HG03558 (cell line): ENCODE measurements at regions not wholly inside any gene's neighbourhood (a gene's known extent, or its start where the extent isn't known, plus 50 kb on each side); places are given as distances from the start of the nearest gene placed in this dataset.

ENCODE experiments used
- ATAC-seq: cut with Tn5 transposase; IDR thresholded peaks from one replicate; pipeline ENCODE4 v1.9.1; 2021; ENCODE audit warnings: moderate number of reproducible peaks; ENCODE audit not compliant: unreplicated experiment; ENCODE audit errors: extremely low read depth

GRCh38 chr1:55931081-55931940 is 648.1 kb downstream of the PLPP3 start:
- no peak for ATAC-seq

- no peak for ATAC-seq
Observed at GRCh38 chr1:55929652-55930051, 649.7 kb downstream of the PLPP3 start.

- ATAC-seq: no peak
Observed at GRCh38 chr1:55928576-55928975, 650.8 kb downstream of the PLPP3 start.

- ATAC-seq: no peak
Observed at GRCh38 chr1:55927702-55928290, 651.6 kb downstream of the PLPP3 start.

GRCh38 chr1:55926906-55927471 is 652.4 kb downstream of the PLPP3 start:
- no peak for ATAC-seq

- ATAC-seq: no peak
Observed at GRCh38 chr1:55916907-55917306, 662.5 kb downstream of the PLPP3 start.

GRCh38 chr1:55916481-55916880 is 662.9 kb downstream of the PLPP3 start:
- no peak for ATAC-seq

- ATAC-seq: no peak
Observed at GRCh38 chr1:55913565-55913964, 665.8 kb downstream of the PLPP3 start.

- ATAC-seq: no peak
Observed at GRCh38 chr1:55912438-55912837, 666.9 kb downstream of the PLPP3 start.

GRCh38 chr1:55904541-55904940 is 674.8 kb downstream of the PLPP3 start:
- ATAC-seq: no peak

GRCh38 chr1:55898181-55898580 is 681.2 kb downstream of the PLPP3 start:
- no peak for ATAC-seq

- ATAC-seq: no peak
Observed at GRCh38 chr1:55896210-55896609, 681.0 kb upstream of the USP24 start.

- no peak for ATAC-seq
Observed at GRCh38 chr1:55894521-55894920, 679.4 kb upstream of the USP24 start.

GRCh38 chr1:55893155-55893554 is 678.0 kb upstream of the USP24 start:
- no peak for ATAC-seq

GRCh38 chr1:55888685-55889317 is 673.6 kb upstream of the USP24 start:
- ATAC-seq: no peak

- no peak for ATAC-seq
Observed at GRCh38 chr1:55886856-55887712, 671.9 kb upstream of the USP24 start.

GRCh38 chr1:55885619-55886018 is 670.5 kb upstream of the USP24 start:
- ATAC-seq: no peak

GRCh38 chr1:55882931-55883330 is 667.8 kb upstream of the USP24 start:
- no peak for ATAC-seq

GRCh38 chr1:55879346-55879745 is 664.2 kb upstream of the USP24 start:
- no peak for ATAC-seq
